ENCODE measurements at regions not wholly inside any gene's neighbourhood (a gene's known extent, or its start where the extent isn't known, plus 50 kb on each side); places are given as distances from the start of the nearest gene placed in this dataset.

DNA sequence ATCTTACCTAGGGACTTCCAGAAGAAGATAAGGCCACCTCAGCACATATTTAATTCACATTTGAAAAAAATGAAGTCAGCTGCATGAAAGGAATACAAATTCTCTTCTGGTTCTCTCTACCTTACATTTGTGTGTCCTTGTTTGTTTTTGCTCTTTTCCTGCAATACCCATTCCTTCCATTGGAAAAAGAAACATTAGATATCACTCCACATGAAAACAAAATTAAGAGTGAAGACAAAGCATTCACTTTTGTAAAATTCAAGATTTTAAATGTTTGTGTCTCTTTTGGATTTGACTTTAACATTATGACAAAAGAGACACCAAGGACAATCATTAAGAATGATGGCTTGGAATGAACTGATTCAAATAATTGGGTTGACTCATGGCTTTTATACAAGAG, 1351.8 kb downstream of the FSTL5 start:
- Histone ChIP-seq H3K27me3 (no peaks in the 10 kb centered on the region), H3K4me3 (replicated peaks in 1 of 3) (no peak overlapping the region), H3K36me3 (no peaks in the 10 kb centered on the region), H3K9me3 (no peaks in the 10 kb centered on the region), H3K27ac (no peak overlapping the region), H3K4me1 (no peaks in the 10 kb centered on the region)
- intact Hi-C loops (cut with DNase I), result no loop called here
- TF ChIP-seq, protein P1, sequence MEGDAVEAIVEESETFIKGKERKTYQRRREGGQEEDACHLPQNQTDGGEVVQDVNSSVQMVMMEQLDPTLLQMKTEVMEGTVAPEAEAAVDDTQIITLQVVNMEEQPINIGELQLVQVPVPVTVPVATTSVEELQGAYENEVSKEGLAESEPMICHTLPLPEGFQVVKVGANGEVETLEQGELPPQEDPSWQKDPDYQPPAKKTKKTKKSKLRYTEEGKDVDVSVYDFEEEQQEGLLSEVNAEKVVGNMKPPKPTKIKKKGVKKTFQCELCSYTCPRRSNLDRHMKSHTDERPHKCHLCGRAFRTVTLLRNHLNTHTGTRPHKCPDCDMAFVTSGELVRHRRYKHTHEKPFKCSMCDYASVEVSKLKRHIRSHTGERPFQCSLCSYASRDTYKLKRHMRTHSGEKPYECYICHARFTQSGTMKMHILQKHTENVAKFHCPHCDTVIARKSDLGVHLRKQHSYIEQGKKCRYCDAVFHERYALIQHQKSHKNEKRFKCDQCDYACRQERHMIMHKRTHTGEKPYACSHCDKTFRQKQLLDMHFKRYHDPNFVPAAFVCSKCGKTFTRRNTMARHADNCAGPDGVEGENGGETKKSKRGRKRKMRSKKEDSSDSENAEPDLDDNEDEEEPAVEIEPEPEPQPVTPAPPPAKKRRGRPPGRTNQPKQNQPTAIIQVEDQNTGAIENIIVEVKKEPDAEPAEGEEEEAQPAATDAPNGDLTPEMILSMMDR (IDR thresholded peaks at IDR 0.05), result no peak
- TF ChIP-seq POLR2A (IDR thresholded peaks at IDR 0.05), result no peak
- DNase-seq, result no peak

DNA sequence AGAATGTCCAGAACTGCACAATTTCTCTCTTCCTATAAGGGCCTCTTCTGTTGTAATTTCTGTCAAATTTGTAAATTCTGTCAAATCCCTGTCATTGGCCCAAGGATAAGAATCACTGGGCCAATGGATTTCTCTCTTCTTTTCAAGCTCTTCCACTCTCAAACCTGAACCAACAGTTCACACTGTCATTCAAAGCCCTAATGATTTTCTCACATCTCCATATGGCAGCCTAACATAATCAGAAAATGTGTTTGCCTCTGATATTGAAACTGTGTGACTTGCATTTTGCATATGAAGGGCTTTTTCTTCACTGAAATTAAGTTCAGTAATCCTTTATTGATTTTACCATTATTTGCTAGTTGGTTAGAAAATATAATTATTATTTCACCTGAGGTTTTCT, 1349.1 kb downstream of the FSTL5 start:
- no peak overlapping the region for H3K27ac ChIP-seq
- no peaks in the 10 kb centered on the region for H3K36me3 ChIP-seq
- H3K9me3 ChIP-seq, result no peaks in the 10 kb centered on the region
- DNase-seq, result no peak
- H3K4me1 ChIP-seq, result no peaks in the 10 kb centered on the region
- TF ChIP-seq POLR2A (IDR thresholded peaks at IDR 0.05), result no peak
- TF ChIP-seq, protein P1 (IDR thresholded peaks at IDR 0.05), result no peak
- intact Hi-C loops (cut with DNase I), result no loop called here
- H3K27me3 ChIP-seq, result no peaks in the 10 kb centered on the region
- no peak overlapping the region for H3K4me3 ChIP-seq (replicated peaks in 1 of 3)

DNA sequence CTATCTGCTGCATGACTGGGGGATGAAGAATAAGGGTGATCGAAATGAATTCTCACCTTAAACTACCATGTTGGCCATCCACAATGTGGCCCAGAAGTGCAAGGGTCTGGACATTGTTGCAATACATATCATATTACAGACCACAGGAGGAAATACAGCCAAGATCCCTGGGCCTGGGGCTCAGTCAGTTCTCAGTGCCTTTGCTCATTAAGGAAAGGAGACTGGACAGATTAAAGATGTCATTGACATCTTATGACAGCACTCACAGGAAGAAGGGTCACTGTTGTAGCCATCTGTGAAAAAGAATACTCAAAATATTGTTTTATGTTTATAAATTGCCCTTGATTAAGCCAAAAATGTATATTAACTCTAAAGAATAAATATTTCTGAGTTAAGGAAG, 1345.2 kb downstream of the FSTL5 start:
- Histone ChIP-seq H3K27ac (no peak overlapping the region), H3K4me3 (replicated peaks in 1 of 3) (no peak overlapping the region), H3K36me3 (no peaks in the 10 kb centered on the region), H3K27me3 (no peaks in the 10 kb centered on the region), H3K9me3 (no peaks in the 10 kb centered on the region), H3K4me1 (no peaks in the 10 kb centered on the region)
- intact Hi-C loops (cut with DNase I), result no loop called here
- WGBS, 2 donors, result 87 to 92% methylated on average over 1 of the region's 1 CpG
- TF ChIP-seq POLR2A (IDR thresholded peaks at IDR 0.05), result no peak
- TF ChIP-seq, protein P1 (IDR thresholded peaks at IDR 0.05), result no peak
- DNase-seq, result no peak

DNA sequence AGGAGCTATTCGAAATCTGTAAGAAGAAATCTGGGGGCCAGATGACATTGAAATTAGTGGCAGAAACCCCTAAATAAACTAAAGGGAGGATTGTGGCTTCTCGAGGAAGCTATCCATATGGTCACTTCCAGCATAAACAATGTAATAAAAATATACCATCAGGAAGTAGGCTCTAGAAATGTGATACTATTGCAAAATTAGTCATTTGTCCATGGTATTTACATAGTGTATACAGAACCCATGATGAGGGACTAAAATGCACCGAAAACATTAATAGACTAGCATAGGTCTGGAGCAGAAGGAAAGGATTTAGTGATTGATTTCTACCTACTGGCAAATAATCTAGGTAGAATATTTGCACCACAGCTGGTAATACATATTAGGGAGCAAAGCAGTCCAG, 1344.0 kb downstream of the FSTL5 start:
- no peak for TF ChIP-seq POLR2A (IDR thresholded peaks at IDR 0.05)
- TF ChIP-seq, protein P1 (IDR thresholded peaks at IDR 0.05), result no peak
- Histone ChIP-seq H3K27ac (no peak overlapping the region), H3K4me3 (replicated peaks in 1 of 3) (no peak overlapping the region), H3K36me3 (no peaks in the 10 kb centered on the region), H3K9me3 (no peaks in the 10 kb centered on the region), H3K27me3 (no peaks in the 10 kb centered on the region), H3K4me1 (no peaks in the 10 kb centered on the region)
- 84 to 87% methylated on average over 3 of the region's 3 CpGs for WGBS, 2 donors
- DNase-seq, result no peak
- intact Hi-C loops (cut with DNase I), result no loop called here

DNA sequence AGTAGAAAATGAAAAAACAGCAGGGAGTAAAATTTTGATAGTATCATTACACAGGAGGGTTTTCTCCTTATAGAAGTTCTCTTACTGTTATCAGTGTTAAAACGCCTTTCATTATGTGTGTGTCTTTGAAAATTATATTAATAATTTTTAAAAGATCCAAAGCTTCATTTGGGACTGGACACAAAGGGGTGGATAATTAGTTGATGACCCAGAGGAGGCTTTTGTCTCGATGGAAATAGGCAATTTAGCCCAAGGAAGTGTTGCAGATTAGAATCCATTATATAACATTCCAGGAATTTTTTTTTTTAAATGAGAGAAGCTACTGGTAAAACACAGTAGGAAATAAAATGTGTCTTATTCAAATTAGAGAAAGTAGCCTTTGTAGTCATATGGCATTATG, 1339.3 kb downstream of the FSTL5 start:
- Histone ChIP-seq H3K36me3 (no peaks in the 10 kb centered on the region), H3K9me3 (no peaks in the 10 kb centered on the region), H3K4me3 (replicated peaks in 1 of 3) (no peak overlapping the region), H3K27me3 (no peaks in the 10 kb centered on the region), H3K27ac (no peak overlapping the region), H3K4me1 (peaks cover 0 to 6% of the 10 kb centered on the region in 2 donors)
- TF ChIP-seq POLR2A (IDR thresholded peaks at IDR 0.05), result no peak
- TF ChIP-seq, protein P1 (IDR thresholded peaks at IDR 0.05), result no peak
- no peak for DNase-seq
- intact Hi-C loops (cut with DNase I), result no loop called here
- WGBS, 2 donors, result 75 to 78% methylated on average over 2 of the region's 2 CpGs
